HG03469 (cell line): ENCODE measurements at regions not wholly inside any gene's neighbourhood (a gene's known extent, or its start where the extent isn't known, plus 50 kb on each side); places are given as distances from the start of the nearest gene placed in this dataset.
"Not testable (repeated sequence)": the region's sequence is repeated elsewhere in the genome, so short reads cannot be mapped to it uniquely, and the experiment has no call there.

Experiments
- ATAC-seq: cut with Tn5 transposase; IDR thresholded peaks from one replicate; pipeline ENCODE4 v1.9.1; 2021; ENCODE audit warnings: mild to moderate bottlenecking, moderate library complexity, moderate number of reproducible peaks; ENCODE audit not compliant: unreplicated experiment

DNA sequence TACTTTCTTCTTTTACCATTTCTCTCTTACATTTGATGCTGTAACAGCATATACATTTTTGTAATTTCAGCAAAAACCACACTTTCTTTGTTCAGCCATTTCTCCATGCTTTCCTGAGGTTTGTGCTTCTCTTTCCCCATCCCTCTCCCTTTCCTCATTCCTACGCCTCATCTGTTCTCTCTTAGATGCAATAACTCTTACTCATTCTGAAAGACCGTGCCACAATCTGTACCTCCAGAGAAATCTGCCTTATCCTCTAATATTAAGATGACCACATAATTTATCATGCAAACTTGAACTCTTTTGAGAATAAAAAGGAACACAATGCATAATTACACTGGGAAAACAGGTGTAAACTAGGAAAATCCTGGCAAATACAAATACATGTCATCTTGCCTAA lies 588.9 kb downstream of the JRKL start:
- ATAC-seq, result no peak

DNA sequence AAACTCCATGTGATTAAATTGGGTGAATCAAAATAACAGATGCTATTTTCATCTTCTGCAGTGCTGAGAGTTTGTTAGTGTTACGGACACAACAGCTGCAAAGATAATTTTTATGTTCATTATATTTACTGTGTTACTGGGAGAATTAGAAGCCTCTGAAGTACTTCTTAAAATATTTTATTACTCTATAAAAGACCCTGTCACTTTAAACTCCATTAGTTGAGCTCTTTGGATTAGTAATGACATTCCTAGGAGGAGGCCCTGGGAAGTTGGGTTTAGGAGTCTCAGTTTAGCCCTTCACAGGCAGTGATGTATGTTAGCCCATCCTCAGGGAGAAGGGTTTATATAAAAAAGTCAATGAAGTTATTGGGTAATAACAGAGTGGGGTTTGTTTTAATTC lies 596.7 kb downstream of the JRKL start:
- ATAC-seq, result no peak

DNA sequence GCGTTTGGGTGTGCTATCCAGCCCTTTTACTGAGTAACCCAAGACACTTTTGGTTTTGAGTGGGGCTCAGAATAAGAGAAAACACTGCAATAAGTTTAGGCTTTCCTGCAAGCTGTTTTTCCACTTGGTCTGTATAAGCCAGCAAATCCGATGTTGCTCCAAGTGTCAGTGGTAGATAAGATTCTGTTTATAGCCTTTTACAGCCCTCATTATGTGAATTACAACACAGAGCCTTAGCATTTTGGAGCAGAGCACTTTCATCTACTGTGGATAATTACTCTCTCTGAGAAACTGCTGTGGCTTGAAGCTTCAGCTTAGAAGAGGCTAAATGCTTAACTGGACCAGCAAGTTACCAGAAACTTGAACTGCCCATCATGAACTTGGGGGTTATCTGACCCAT lies 601.1 kb downstream of the JRKL start:
- ATAC-seq, result no peak

DNA sequence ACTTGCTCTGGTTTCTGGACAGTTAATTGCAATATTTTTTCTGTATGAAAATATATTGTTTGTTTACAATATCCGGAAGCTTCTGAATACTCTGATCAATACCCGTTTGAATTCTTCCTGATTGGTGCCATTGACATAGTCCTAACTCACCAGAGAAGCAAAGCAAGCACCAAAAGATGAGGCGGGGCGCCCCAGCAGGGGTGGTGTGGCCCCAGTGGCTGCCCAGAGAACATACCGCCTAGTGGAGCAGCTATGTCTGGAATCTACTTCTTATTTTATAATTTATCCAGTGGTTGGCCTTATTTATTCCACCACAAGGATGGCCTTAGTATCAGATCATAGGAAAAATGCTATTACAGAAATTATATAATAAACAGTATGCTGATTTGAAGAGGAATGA lies 610.7 kb downstream of the JRKL start:
- ATAC-seq, result no peak

DNA sequence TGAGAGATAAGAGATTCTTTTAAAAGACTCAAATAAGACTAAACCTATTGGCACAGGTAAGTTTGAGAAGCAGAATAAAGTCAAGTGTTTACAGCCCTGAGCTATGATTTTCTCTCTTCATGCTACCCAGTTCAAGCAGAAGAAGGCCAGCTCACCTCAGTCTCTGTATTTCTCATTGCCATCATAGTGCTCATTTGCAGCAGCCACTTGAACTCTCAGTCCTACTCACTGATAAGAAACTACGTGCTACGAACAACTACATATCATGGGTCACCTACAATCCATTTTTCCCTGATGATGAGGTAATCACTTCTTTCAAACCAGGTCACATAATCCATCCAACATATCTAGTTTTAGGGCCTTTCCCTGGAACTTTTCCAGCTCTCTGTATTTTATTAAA lies 617.5 kb downstream of the JRKL start:
- no peak for ATAC-seq

DNA sequence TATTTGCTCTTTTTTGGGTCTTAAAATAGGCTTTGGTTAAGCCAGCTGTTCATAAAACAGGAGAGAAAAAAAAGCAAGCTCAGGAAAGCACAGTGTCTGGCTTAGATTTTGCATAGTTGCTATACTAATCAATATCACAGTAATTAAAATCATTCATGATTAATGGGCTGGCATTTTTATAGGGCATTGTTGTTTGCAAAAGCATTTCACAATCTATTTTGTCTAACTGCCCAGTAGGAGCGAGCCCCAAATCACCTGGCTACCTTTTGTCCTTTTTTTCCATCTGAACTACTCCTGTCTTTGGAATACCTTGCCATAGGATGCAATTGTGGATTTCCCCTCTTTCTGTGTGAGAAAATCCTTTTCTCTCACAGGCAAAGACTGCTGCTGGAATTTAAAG lies 619.8 kb downstream of the JRKL start:
- ATAC-seq, result no peak

DNA sequence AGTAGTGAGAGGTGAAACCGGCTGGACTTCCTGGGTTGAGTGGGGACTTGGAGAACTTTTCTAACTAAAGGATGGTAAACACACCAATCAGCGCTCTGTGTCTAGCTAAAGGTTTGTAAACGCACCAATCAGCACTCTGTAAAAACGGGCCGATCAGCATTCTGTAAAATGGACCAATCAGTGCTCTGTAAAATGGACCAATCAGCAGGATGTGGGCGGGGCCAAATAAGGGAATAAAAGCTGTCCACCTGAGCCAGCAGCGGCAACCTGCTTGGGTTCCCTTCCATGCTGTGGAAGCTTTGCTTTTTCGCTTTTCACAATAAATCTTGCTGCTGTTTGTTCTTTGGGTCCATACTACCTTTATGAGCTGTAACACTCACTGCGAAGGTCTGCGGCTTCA lies 621.2 kb downstream of the JRKL start:
- ATAC-seq, result not testable (repeated sequence)

DNA sequence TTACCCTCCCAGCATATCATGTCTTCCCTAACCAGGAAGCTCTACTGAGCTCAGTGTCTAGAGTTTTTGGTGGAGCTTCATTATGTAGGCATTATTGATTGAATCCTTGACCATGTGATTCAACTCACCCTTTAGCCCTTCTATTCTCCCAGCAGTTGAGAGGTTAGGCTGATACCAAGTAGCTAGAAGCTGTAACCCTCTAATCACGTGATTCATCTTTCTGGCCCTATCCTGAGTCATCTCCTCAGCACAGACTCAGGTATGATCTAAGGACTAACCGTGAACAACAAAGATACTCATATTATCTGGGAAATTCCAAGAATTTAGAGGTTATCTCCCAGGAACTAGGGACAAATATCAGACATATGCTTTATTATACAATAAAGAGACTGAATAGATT lies 625.5 kb downstream of the JRKL start:
- no peak for ATAC-seq

DNA sequence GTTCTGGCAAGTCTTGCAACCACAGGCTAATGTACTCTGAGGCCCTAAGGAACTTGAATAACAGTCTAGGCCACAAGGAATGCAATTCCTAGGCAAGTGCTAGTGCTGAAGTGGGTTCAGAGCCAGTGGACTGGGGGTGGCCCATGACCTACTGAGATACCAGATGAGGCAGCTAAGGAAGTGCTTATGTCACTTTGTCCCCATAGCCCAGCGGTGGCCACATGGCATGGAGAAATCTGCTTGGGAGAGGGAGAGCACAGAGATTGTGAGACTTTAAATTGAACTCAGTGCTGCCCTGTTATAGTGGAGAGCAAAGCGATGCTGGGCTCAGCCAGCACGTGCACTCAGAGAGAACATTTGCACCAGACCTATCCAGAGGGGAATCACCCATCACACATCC lies 629.5 kb downstream of the JRKL start:
- ATAC-seq, result no peak

DNA sequence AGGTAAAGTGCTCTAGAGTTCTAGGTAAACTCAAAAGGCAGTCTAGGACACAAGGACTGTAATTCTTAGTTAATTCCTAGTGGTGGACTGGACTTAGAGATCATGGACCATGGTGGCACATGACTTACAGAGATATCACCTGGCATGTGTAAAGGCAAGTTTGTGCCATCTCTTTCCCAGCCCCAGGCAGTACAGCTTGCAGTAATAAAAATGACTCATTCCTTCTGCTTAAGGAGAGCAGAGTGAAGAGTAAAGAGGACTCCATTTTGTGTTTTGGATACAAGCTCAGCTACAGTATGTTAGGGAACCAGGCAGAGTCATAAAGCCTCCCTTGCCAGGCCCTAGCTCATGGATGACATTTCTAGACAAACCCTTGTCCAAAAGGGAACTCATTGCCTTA lies 629.9 kb downstream of the JRKL start:
- ATAC-seq, result no peak

DNA sequence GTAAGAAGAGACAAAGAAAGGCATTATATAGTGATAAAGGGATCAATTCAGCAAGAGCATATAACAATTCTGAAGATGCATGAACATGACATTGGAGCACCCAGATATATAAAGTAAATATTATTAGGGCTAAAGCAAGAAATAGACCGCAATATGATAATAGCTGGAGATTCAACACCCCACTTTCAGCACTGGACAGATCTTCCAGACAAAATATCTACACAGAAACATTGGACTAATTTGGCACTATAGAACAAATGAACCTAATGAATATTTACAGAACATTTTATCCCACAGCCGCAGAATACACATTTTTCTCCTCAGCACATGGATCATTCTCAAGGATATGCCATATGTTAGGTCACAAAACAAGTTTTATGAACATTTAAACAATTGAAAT lies 633.1 kb downstream of the JRKL start:
- no peak for ATAC-seq

DNA sequence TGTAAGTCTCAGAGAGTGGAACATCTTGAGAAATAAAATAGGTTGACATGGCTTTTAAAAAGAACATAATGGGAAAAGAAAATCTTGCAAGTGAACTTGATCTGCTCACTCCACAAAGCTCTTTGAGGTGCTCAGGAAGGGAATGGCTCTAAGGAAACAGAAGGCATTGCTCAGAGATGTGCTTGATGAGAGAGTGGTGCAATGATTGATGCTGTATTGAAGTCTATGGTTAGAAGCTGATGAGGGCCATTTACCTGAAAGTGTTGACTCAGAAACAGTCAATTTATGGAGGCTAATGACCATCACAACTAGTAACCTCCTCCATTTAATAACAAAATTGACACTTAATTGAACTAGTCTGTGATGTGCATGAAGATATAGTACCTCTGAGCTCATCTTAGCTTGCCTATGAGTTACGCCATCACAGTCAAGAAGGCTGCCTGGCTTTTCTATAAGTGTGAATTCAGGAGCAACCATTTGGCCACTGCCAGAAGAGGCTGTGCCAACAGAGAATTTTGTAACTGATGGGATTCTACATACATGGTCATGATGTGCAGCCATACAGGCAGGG lies 639.1 kb downstream of the JRKL start:
- no peak for ATAC-seq

DNA sequence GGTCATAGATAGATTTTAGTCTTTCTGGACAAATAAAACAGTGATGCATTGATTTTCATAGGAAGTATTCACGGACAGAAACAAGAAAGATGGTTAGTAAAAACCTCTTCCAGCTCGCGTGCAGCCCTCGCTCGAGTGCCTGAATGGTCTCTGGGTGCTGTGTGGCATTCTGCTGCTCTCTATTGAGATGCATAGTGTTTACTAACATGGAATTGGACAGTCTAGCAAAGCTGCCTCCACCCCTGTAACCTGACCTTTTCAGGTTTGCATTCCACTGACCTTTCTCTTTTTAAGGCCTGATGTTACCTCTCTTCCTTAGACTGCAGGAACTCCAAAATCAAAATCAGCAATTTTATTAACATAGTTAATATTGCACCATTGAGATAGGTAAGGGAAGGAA lies 643.4 kb downstream of the JRKL start:
- no peak for ATAC-seq

DNA sequence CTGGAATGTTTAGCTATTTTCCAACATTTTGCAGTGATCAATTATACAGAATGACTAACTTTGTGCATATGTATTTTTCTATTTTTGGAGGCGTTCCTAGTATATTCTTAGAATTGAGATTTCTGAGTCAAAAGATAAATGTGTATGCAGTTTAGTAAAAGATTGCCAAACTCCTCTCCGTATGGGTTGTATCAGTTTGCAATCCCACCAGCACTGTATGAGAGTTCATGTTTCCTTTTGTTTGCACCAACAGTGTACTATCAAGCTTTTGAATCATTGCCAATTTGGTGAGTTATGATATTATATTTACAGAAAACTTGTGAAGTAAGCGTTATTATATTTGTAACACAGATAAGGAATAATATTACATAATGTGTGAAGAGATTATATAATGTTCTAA lies 658.7 kb downstream of the JRKL start:
- ATAC-seq, result no peak

DNA sequence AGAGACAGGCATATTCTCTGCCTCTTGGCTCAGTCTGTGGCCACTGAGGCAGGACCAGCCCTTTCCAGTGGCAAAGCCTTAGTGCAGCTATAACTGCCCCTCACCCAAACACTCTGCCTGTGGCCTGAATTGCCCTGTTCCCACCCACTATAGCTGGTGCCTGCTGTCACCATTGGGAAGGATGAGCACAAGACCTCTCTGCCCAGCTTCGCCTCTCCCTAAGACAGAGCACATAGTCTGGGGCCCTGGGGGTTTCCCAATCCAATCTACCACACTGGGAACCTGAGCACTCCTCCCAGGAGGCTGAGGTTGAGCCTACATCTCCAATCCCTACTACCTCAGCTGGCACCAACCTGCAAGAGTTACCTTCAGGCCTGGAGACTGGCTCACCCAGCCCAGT lies 670.4 kb downstream of the JRKL start:
- no peak for ATAC-seq

DNA sequence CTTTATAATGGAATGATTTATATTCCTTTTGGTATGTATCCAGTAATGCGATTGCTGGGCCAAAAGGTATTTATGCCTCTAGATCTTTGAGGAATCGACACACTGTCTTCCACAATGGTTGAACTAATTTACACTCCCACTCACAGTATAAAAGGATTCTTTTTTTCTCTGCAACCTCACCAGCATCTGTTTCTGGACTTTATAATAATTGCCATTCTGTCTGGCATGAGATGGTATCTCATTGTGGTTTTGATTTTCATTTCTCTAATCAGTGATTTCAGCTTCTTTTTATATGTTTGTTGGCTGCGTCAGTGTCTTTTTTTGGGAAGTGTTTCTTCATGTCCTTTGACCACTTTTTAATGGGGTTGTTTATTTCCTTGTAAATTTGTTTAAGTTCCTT lies 679.3 kb downstream of the JRKL start:
- no peak for ATAC-seq

DNA sequence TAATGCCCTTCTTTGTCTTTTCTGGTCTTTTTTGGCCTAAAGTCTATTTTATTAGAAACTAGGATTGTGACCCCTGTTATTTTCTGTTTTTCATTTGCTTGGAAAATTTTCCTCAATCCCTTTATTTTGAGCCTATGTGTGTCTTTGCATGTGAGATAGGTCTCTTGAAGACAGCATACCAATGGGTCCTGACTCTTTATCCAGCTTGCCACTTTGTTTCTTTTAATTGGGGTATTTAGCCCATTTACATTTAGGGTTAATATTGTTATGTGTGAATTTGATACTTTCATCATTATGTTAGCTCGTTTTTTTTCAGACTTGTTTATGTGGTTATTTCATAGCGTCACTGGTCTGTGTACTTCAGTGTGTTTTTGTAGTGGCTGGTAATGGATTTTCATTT lies 682.6 kb downstream of the JRKL start:
- ATAC-seq, result no peak

DNA sequence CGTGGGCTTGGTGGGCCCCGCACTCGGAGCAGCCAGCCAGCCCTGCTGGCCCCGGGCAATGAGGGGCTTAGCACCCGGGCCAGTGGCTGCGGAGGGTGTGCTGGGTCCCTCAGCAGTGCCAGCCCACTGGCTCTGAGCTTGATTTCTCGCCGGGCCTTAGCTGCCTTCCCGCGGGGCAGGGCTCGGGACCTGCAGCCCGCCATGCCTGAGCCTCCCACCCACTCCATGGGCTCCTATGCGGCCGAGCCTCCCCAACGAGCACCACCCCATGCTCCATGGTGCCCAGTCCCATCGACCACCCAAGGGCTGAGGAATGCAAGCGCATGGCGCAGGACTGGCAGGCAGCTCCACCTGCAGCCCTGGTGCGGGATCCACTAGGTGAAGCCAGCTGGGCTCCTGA lies 686.9 kb downstream of the JRKL start:
- not testable (repeated sequence) for ATAC-seq

DNA sequence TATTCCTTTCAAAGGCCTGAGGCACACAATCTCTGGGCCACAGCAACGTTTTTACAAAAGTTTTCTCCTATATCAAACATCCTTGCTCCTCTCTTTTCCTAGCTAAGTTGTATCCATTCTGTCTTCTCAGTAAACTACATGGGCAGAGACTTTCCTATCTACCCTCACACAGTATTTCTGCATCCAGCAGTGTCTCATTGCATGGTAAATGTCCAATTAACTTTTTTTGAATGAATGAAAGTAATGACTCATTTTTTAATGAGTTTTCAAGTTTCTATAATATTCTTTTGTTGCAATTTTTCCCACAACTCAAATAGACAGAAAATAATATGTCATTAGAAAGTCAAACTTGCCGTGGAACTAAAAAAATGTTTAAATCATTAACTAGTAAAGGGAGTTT lies 688.6 kb downstream of the JRKL start:
- ATAC-seq, result no peak

DNA sequence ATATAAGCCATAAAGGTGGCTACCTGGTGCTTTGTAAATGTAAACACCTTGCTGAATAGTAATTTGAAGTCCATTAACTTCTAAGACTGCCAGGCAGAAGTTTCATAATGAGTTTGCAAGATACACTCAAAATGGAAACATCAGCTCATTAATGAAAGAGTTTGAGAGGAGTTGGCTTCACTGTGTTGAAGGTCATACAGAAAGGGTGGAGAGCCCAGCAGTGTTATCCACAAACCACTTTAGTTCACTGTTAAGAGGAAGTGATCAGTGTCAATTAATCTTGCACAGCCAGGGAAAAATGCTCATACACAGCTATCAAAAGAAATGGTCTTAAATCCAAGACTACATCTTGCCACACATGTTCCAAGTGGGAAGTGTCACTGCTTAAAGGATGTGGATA lies 689.4 kb downstream of the JRKL start:
- ATAC-seq, result no peak

DNA sequence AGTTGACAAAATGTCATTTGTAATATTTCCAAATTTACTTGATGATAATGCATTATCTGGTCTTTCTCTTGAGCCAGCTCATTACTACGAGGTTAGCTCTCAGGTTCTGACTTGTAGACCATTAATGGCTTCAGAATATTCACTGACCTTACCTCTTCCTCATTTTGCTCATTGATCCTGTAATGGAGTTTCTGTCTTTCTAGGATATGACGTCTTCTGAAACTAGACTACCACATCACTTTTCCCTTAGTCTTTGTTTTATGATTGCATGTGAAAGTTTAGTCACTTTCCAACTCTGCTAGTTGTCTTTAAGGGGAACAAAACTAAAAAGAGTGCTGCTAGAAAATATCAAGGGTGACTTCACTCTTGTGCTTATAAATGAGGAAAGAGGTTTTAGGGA lies 697.6 kb downstream of the JRKL start:
- ATAC-seq, result no peak

DNA sequence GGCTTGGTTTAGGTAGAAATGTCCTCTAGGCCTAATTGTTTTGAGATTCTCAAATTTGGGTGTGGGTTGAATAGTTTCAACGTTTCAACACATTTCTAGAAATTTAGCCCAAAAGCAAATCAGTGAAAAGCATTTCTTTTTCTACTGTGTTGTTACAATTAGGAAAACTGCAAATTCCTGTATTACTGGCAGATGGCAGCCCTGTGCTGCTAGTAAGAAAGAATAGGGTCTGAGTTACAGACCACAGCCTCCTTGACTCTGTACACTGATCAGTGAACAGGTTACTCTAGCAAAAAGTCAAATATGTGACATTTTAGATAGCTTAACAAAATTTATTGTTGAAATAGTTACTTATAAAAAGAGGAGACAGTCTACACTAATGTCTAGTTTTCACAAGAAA lies 703.0 kb downstream of the JRKL start:
- ATAC-seq, result no peak

DNA sequence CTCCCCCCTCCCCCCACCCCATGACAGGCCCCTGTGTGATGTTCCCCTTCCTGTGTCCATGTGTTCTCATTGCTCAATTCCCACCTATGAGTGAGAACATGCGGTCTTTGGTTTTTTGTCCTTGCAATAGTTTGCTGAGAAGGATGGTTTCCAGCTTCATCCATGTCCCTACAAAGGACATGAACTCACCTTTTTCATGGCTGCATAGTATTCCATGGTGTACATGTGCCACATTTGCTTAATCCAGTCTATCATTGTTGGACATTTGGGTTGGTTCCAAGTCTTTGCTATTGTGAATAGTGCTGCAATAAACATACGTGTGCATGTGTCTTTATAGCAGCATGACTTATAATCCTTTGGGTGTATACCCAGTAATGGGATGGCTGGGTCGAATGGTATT lies 712.4 kb downstream of the JRKL start:
- not testable (repeated sequence) for ATAC-seq

DNA sequence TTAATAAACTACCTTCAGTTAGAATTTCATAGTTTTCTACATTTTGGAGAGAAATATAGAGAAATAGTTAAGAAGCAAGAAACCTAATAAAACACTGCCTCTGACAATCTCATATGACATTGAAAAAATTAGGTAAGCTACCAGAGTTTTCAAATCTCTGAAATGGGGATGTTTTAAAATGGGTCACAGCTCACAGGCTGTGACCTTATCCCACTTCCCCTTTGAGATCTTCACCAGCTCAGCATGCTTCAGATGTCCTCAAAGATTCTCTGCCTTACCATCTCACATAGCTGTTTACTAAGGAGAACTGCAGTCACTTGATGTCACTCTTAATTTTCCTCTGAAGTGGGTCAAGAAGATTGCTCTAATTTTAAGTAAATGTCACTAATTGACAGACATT lies 717.8 kb downstream of the JRKL start:
- ATAC-seq, result no peak
